ENCODE measurements at regions not wholly inside any gene's neighbourhood (a gene's known extent, or its start where the extent isn't known, plus 50 kb on each side); places are given as distances from the start of the nearest gene placed in this dataset.
A peak's percentile ranks its signal among the peaks of the same experiment; 100 is the strongest.
"Not testable (repeated sequence)": the region's sequence is repeated elsewhere in the genome, so short reads cannot be mapped to it uniquely, and the experiment has no call there.

- TF ChIP-seq, protein P1, sequence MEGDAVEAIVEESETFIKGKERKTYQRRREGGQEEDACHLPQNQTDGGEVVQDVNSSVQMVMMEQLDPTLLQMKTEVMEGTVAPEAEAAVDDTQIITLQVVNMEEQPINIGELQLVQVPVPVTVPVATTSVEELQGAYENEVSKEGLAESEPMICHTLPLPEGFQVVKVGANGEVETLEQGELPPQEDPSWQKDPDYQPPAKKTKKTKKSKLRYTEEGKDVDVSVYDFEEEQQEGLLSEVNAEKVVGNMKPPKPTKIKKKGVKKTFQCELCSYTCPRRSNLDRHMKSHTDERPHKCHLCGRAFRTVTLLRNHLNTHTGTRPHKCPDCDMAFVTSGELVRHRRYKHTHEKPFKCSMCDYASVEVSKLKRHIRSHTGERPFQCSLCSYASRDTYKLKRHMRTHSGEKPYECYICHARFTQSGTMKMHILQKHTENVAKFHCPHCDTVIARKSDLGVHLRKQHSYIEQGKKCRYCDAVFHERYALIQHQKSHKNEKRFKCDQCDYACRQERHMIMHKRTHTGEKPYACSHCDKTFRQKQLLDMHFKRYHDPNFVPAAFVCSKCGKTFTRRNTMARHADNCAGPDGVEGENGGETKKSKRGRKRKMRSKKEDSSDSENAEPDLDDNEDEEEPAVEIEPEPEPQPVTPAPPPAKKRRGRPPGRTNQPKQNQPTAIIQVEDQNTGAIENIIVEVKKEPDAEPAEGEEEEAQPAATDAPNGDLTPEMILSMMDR (IDR thresholded peaks at IDR 0.05; ENCODE audit: control insufficient read depth, insufficient read depth, low read depth, low read length, missing control alignments), result no peak
- no peak for DNase-seq (ENCODE audit: low read depth)
- no peak overlapping the region for H3K4me3 ChIP-seq (ENCODE audit: control insufficient read depth, low read depth, low read length)
These were observed 83.1 kb upstream of the FAT4 start for GRCh38 chr4:125231661-125232060.

DNA sequence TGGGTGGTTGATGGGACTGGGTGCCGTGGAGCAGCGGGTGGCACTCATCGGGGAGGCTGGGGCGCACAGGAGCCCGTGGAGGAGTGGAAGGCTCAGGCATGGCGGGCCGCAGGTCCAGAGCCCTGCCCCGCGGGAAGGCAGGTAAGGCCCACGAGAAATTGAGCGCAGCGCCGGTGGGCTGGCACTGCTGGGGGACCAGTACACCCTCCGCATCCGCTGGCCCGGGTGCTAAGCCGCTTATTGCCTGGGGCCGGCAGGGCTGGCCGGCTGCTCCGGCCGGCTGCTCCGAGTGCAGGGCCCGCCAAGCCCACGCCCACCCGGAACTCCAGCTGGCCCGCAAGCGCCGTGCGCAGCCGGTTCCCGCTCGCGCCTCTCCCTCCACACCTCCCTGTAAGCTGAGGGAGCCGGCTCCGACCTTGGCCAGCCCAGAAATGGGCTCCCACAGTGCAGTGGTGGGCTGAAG, 85.1 kb upstream of the FAT4 start:
- TF ChIP-seq, protein P1 (IDR thresholded peaks at IDR 0.05; ENCODE audit: control insufficient read depth, insufficient read depth, low read depth, low read length, missing control alignments), result no peak
- no peak for DNase-seq (ENCODE audit: low read depth)
- H3K4me3 ChIP-seq (ENCODE audit: control insufficient read depth, low read depth, low read length), result no peak overlapping the region

- H3K4me3 ChIP-seq (ENCODE audit: control insufficient read depth, low read depth, low read length), result no peak overlapping the region
- DNase-seq (ENCODE audit: low read depth), result no peak
- TF ChIP-seq, protein P1 (IDR thresholded peaks at IDR 0.05; ENCODE audit: control insufficient read depth, insufficient read depth, low read depth, low read length, missing control alignments), result no peak
These were observed 88.9 kb upstream of the FAT4 start for GRCh38 chr4:125225806-125226205.

DNA sequence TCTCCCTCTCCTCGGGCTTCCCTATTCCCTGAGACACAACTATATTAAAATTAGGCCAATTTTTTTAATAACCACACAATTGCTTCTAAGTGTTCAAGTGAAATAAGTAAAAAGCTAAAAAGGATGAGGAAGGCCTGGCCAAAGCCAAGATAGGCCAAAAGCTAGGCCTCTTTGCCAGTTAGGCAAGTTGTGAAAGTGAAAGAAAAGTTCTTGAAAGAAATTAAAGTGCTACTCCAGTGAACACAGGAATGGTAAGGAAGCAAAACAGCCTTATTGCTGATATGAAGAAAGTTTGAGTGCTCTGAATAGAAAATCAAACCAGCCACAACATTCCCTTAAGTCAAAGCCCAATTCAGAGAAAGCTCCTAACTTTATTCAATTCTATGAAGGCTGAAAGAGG, 114.2 kb upstream of the FAT4 start:
- DNase-seq (ENCODE audit: low read depth), result no peak
- TF ChIP-seq, protein P1 (IDR thresholded peaks at IDR 0.05; ENCODE audit: control insufficient read depth, insufficient read depth, low read depth, low read length, missing control alignments), result no peak
- H3K4me3 ChIP-seq (ENCODE audit: control insufficient read depth, low read depth, low read length), result no peak overlapping the region

GRCh38 chr4:125198916-125199315, 115.8 kb upstream of the FAT4 start:
- TF ChIP-seq, protein P1 (IDR thresholded peaks at IDR 0.05; ENCODE audit: control insufficient read depth, insufficient read depth, low read depth, low read length, missing control alignments), result no peak
- H3K4me3 ChIP-seq (ENCODE audit: control insufficient read depth, low read depth, low read length), result no peak overlapping the region
- DNase-seq (ENCODE audit: low read depth), result no peak

- not testable (repeated sequence) for H3K4me3 ChIP-seq (ENCODE audit: control insufficient read depth, low read depth, low read length); DNase-seq (ENCODE audit: low read depth)
These were observed 122.8 kb upstream of the FAT4 start for GRCh38 chr4:125191874-125192459.

- peak; percentile 57 for DNase-seq (ENCODE audit: low read depth)
- H3K4me3 ChIP-seq (ENCODE audit: control insufficient read depth, low read depth, low read length), result no peak overlapping the region
- TF ChIP-seq, protein P1 (IDR thresholded peaks at IDR 0.05; ENCODE audit: control insufficient read depth, insufficient read depth, low read depth, low read length, missing control alignments), result no peak
These were observed 123.5 kb upstream of the FAT4 start for GRCh38 chr4:125191232-125191631.

Data from AG09309 (cell line).